ENCODE measurements at regions not wholly inside any gene's neighbourhood (a gene's known extent, or its start where the extent isn't known, plus 50 kb on each side); places are given as distances from the start of the nearest gene placed in this dataset.
A peak's percentile ranks its signal among the peaks of the same experiment; 100 is the strongest.
"Not testable (repeated sequence)": the region's sequence is repeated elsewhere in the genome, so short reads cannot be mapped to it uniquely, and the experiment has no call there.

DNA sequence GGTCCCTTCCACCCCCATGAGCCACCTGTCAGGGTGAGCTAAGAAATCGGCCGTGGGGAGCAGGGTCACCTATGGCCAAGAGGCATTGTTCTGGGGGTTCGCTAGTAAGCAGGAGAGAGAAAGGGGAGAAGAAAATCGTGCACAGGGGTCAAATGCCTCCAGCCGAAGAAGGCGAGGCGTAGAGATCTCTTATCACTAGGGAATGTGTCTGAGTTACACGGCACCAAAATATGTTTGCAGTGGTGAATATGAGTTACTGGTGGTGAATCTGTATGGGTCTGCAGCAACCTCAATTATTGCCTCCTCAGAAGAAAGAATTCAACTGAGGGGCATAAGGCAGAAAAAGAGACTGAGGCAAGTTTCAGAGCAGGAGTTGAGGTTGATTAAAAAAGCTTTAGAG is 54.2 kb upstream of the RABGAP1L start:
- no peak for TF ChIP-seq CTCF (conservative IDR thresholded peaks at IDR 0.05)
- no peak overlapping the region for H3K27ac ChIP-seq

DNA sequence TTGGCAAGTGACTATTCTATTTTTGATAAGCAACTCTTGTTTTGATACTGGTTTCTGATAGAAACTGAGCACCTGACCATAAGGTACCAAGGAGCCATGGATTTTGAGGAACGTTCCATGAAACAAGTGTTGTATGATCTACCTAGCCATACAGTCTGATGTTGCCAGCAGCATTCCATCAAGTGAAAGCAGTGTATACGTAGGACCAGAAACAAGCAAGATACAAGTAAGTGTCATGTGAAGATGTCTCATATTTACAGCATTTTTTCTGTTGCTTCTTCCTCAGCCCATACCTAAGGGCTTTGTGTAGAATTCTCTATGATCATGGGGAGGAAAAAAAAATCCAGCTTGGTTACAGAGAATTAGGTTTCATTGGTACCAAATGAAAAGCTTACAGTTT is 55.6 kb upstream of the RABGAP1L start:
- no peak for TF ChIP-seq CTCF (conservative IDR thresholded peaks at IDR 0.05)
- H3K27ac ChIP-seq: no peak overlapping the region

- not testable (repeated sequence) for H3K27ac ChIP-seq
These were observed 57.3 kb upstream of the RABGAP1L start for GRCh38 chr1:174101976-174102375.

GRCh38 chr1:174097426-174097825 is 61.9 kb upstream of the RABGAP1L start:
- no peak overlapping the region for H3K27ac ChIP-seq
- TF ChIP-seq CTCF (conservative IDR thresholded peaks at IDR 0.05): no peak

DNA sequence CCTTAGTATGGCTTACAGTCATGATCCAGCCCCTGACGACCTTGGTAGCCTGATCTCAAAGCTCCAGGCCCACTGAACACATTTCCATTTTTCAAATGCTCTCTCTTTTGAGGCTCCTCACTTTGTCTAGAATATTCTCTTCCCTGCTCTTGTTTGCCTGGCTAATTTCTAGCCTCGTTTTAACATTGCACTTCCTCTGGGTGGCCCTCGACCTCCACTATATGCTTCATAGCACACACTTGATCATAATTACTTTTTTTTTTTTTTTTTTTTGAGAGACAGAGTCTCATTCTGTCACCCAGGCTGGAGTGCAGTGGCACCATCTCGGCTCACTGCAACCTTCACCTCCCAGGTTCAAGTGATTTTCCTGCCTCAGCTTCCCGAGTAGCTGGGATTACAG is 65.5 kb upstream of the RABGAP1L start:
- H3K27ac ChIP-seq: not testable (repeated sequence)
- 0 out of 2 replicates have a peak, but pooled peaks have one; percentile 7 for TF ChIP-seq CTCF (conservative IDR thresholded peaks at IDR 0.05)

- no peak overlapping the region for H3K27ac ChIP-seq
- TF ChIP-seq CTCF (conservative IDR thresholded peaks at IDR 0.05): no peak
These were observed 68.3 kb upstream of the RC3H1 start for GRCh38 chr1:174090471-174090870.

- no peak overlapping the region for H3K27ac ChIP-seq
- TF ChIP-seq CTCF (conservative IDR thresholded peaks at IDR 0.05): no peak
These were observed 58.7 kb upstream of the RC3H1 start for GRCh38 chr1:174080819-174081218.

- H3K27ac ChIP-seq: no peak overlapping the region
- TF ChIP-seq CTCF (conservative IDR thresholded peaks at IDR 0.05): no peak
These were observed 57.6 kb upstream of the RC3H1 start for GRCh38 chr1:174079796-174080195.

DNA sequence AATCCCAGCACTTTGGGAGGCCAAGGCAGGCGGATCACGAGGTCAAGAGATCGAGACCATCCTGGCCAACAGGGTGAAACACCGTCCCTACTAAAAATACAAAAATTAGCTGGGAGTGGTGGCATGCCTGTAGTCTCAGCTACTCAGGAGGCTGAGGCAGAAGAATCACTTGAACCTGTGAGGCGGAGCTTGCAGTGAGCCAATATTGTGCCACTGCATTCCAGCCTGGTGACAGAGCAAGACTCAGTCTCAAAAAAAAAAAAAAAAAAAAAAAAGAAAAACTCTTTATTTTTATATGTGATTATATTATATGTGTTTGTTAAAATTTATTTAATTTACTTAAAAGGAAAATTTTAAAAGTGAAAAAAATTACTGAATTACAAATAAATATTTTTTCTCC is 56.8 kb upstream of the RC3H1 start:
- H3K27ac ChIP-seq: peak overlapping the region; percentile 26

Measured in VCaP (cell line).